ENCODE measurements at regions not wholly inside any gene's neighbourhood (a gene's known extent, or its start where the extent isn't known, plus 50 kb on each side); places are given as distances from the start of the nearest gene placed in this dataset.

GRCh38 chr12:5102261-5102789 is 58.6 kb downstream of the KCNA5 start:
- H3K9me2 ChIP-seq (ENCODE audit: insufficient read depth): 0 out of 2 replicates have a peak, but pooled peaks cover 4% of the 10 kb centered on the region
- no peak overlapping the region for H3K4me3 ChIP-seq
- H3K79me2 ChIP-seq (replicated peaks; ENCODE audit: insufficient read depth): no peaks in the 10 kb centered on the region
- no peak overlapping the region for H3K4me3 Mint-ChIP-seq
- no peaks in the 10 kb centered on the region for H4K20me1 ChIP-seq (replicated peaks; ENCODE audit: insufficient read depth)
- TF ChIP-seq ETS1 (IDR thresholded peaks at IDR 0.05) (no peak), ZNF331 (CRISPR knock-in tag; IDR thresholded peaks at IDR 0.05; ENCODE audit: low read depth) (no peak), ZNF114 (CRISPR knock-in tag; IDR thresholded peaks at IDR 0.05) (no peak), STAT1 (IDR thresholded peaks at IDR 0.05; ENCODE audit: unreplicated experiment) (no peak), ZNF462 (CRISPR knock-in tag; IDR thresholded peaks at IDR 0.05) (no peak), CREB1 (CRISPR knock-in tag; IDR thresholded peaks at IDR 0.05; ENCODE audit: low read depth) (no peak), EZH2 (IDR thresholded peaks at IDR 0.05; ENCODE audit: low read depth, unreplicated experiment) (no peak), EZH2phosphoT487 (IDR thresholded peaks at IDR 0.05; ENCODE audit: unreplicated experiment) (no peak), POLR2AphosphoS5 (IDR thresholded peaks at IDR 0.05; ENCODE audit: low read depth) (no peak), JUNB (IDR thresholded peaks at IDR 0.05; ENCODE audit: unreplicated experiment) (no peak), NANOG (IDR thresholded peaks at IDR 0.05; ENCODE audit: borderline replicate concordance) (no peak)
- TF ChIP-seq, protein P1, sequence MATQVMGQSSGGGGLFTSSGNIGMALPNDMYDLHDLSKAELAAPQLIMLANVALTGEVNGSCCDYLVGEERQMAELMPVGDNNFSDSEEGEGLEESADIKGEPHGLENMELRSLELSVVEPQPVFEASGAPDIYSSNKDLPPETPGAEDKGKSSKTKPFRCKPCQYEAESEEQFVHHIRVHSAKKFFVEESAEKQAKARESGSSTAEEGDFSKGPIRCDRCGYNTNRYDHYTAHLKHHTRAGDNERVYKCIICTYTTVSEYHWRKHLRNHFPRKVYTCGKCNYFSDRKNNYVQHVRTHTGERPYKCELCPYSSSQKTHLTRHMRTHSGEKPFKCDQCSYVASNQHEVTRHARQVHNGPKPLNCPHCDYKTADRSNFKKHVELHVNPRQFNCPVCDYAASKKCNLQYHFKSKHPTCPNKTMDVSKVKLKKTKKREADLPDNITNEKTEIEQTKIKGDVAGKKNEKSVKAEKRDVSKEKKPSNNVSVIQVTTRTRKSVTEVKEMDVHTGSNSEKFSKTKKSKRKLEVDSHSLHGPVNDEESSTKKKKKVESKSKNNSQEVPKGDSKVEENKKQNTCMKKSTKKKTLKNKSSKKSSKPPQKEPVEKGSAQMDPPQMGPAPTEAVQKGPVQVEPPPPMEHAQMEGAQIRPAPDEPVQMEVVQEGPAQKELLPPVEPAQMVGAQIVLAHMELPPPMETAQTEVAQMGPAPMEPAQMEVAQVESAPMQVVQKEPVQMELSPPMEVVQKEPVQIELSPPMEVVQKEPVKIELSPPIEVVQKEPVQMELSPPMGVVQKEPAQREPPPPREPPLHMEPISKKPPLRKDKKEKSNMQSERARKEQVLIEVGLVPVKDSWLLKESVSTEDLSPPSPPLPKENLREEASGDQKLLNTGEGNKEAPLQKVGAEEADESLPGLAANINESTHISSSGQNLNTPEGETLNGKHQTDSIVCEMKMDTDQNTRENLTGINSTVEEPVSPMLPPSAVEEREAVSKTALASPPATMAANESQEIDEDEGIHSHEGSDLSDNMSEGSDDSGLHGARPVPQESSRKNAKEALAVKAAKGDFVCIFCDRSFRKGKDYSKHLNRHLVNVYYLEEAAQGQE (IDR thresholded peaks at IDR 0.05; ENCODE audit: unreplicated experiment): no peak
- TF ChIP-seq, protein P2, sequence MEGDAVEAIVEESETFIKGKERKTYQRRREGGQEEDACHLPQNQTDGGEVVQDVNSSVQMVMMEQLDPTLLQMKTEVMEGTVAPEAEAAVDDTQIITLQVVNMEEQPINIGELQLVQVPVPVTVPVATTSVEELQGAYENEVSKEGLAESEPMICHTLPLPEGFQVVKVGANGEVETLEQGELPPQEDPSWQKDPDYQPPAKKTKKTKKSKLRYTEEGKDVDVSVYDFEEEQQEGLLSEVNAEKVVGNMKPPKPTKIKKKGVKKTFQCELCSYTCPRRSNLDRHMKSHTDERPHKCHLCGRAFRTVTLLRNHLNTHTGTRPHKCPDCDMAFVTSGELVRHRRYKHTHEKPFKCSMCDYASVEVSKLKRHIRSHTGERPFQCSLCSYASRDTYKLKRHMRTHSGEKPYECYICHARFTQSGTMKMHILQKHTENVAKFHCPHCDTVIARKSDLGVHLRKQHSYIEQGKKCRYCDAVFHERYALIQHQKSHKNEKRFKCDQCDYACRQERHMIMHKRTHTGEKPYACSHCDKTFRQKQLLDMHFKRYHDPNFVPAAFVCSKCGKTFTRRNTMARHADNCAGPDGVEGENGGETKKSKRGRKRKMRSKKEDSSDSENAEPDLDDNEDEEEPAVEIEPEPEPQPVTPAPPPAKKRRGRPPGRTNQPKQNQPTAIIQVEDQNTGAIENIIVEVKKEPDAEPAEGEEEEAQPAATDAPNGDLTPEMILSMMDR (conservative IDR thresholded peaks at IDR 0.05; ENCODE audit: low read depth in 2 of 2): no peak
- DNase-seq (ENCODE audit: low spot score): no peak
- no peak overlapping the region for H2AFZ ChIP-seq
- no peaks in the 10 kb centered on the region for H3K4me1 ChIP-seq (ENCODE audit: insufficient read depth)
- H3K9me3 Mint-ChIP-seq: peaks cover 7% of the 10 kb centered on the region; the same call in 1 of the 3 replicates
- H3K4me1 Mint-ChIP-seq: no peaks in the 10 kb centered on the region; the same call in 2 of the 3 replicates
- peaks cover 6% of the 10 kb centered on the region for H3K27me3 Mint-ChIP-seq (ENCODE audit: insufficient read depth, low read depth, poor library complexity)
- no peak overlapping the region for H3K27ac ChIP-seq (ENCODE audit: low read depth)
- H3K27ac Mint-ChIP-seq: no peak overlapping the region
- no peaks in the 10 kb centered on the region for H3K36me3 Mint-ChIP-seq (ENCODE audit: low read depth)
- H3K36me3 ChIP-seq (ENCODE audit: insufficient read depth): no peaks in the 10 kb centered on the region
- no peaks in the 10 kb centered on the region for H3K27me3 ChIP-seq (ENCODE audit: insufficient read depth)
- no peaks in the 10 kb centered on the region for H3F3A ChIP-seq (replicated peaks; ENCODE audit: low read depth)
- no peak overlapping the region for H3K4me2 ChIP-seq
- ATAC-seq: no peak
